A549 (cell line): ENCODE measurements at regions not wholly inside any gene's neighbourhood (a gene's known extent, or its start where the extent isn't known, plus 50 kb on each side); places are given as distances from the start of the nearest gene placed in this dataset.

ENCODE experiments used
- ATAC-seq, 2 experiments: fragments of 200-7000 bp in 1 of 2; fragments of >200 bp in 1 of 2; cut with Nextera tagmentation in 1 of 2; cut with Tn5 transposase in 1 of 2; 3 replicates each; pipeline versions ENCODE4 v1.8.0 to v1.9.1; 2018 to 2020; ENCODE audit warnings: mild to moderate bottlenecking in 1 of 2, moderate library complexity in 1 of 2
- CTCF ChIA-PET: fragments of 300-600 bp; sonication (Branson Sonifier 250); formaldehyde crosslinking; extraction: SDS; loops from one replicate; lab custom pipeline; 2021; ENCODE audit warnings: antibody characterized with exemption, inconsistent platforms; lab: Yijun Ruan, JAX
- POLR2A ChIA-PET: fragments of 350-600 bp; formaldehyde crosslinking; extraction: SDS; loops from one replicate; lab custom pipeline; 2021; ENCODE audit warnings: antibody characterized with exemption, inconsistent platforms; lab: Yijun Ruan, JAX
- DNase-seq, 2 experiments: peaks; one replicate each; pipeline versions ENCODE4 v3.0.0 to v3.0.0-alpha.2; 2011 to 2016; ENCODE audit warnings: low read depth in 1 of 2, low spot score in 1 of 2
- FAIRE-seq: peaks from 2 replicates; lab custom pipeline; 2011; peaks lifted over from hg19 to GRCh38; lab: Jason Lieb, UNC
- H3K27ac ChIP-seq, 2 experiments: fragments of >200 bp; sonication (Bioruptor Twin); formaldehyde crosslinking; 3 replicates each; pipeline ENCODE4 v1.5.1; 2016 to 2017
- H3K4me1 ChIP-seq: fragments of >200 bp; sonication (Bioruptor Twin); formaldehyde crosslinking; 3 replicates; pipeline ENCODE4 v1.6.1; 2016
- H3K4me2 ChIP-seq: fragments of >200 bp; sonication (Bioruptor Twin); formaldehyde crosslinking; 3 replicates; pipeline ENCODE4 v1.6.1; 2016
- H3K4me3 ChIP-seq: fragments of >200 bp; sonication (Bioruptor Twin); formaldehyde crosslinking; 3 replicates; pipeline ENCODE4 v1.5.1; 2016
- H3K9me3 ChIP-seq: fragments of >200 bp; sonication (Bioruptor Twin); formaldehyde crosslinking; 3 replicates; pipeline ENCODE4 v1.6.1; 2016
- ATOH8 ChIP-seq: fragments of 250-450 bp; sonication (Bioruptor Pico); IDR thresholded peaks from 2 replicates; pipeline ENCODE4 v1.5.0; 2020; ENCODE audit warnings: low read depth, mild to moderate bottlenecking, moderate library complexity
- CBX8 ChIP-seq: fragments of 200-600 bp; sonication (generic); IDR thresholded peaks from 2 replicates; pipeline ENCODE4 v1.6.1; 2016
- CEBPB ChIP-seq, 2 experiments: fragments of >200 bp in 1 of 2; sonication (Bioruptor Twin) in 1 of 2; formaldehyde crosslinking in 1 of 2; IDR thresholded peaks; 2 replicates each; pipeline ENCODE4 v1.6.1; 2012 to 2016
- CHD4 ChIP-seq: fragments of 200-600 bp; sonication (generic); IDR thresholded peaks from 2 replicates; pipeline ENCODE4 v1.6.1; 2016; ENCODE audit warnings: antibody characterized with exemption, mild to moderate bottlenecking, borderline replicate concordance
- ESRRA ChIP-seq: fragments of 150-350 bp; IDR thresholded peaks from 2 replicates; pipeline ENCODE4 v1.6.1; 2014; ENCODE audit warnings: mild to moderate bottlenecking, low read length, borderline replicate concordance
- FOSB ChIP-seq: fragments of 250-450 bp; sonication (Bioruptor Pico); IDR thresholded peaks from 2 replicates; pipeline ENCODE4 v1.5.0; 2020; ENCODE audit warnings: mild to moderate bottlenecking, moderate library complexity
- FOSL2 ChIP-seq, 2 experiments: fragments of 450-650 bp in 1 of 2; fragments of >200 bp in 1 of 2; sonication (Bioruptor Twin) in 1 of 2; formaldehyde crosslinking; IDR thresholded peaks; 2 replicates each; pipeline versions ENCODE4 v1.5.0 to v1.6.1; 2016 to 2020; ENCODE audit warnings: mild to moderate bottlenecking in 1 of 2, moderate library complexity in 1 of 2
- HDAC2 ChIP-seq: fragments of 200-600 bp; sonication (generic); IDR thresholded peaks from 2 replicates; pipeline ENCODE4 v1.6.1; 2016
- HES2 ChIP-seq: fragments of >200 bp; sonication (Bioruptor Twin); formaldehyde crosslinking; IDR thresholded peaks from 2 replicates; pipeline ENCODE4 v1.6.1; 2016
- HEYL ChIP-seq: fragments of 250-450 bp; sonication (Bioruptor Pico); IDR thresholded peaks from 2 replicates; pipeline ENCODE4 v1.8.0; 2021; ENCODE audit warnings: mild to moderate bottlenecking, moderate library complexity
- HOXA7 ChIP-seq: fragments of 250-450 bp; sonication (Bioruptor Pico); IDR thresholded peaks from 2 replicates; pipeline ENCODE4 v1.5.0; 2020; ENCODE audit warnings: mild to moderate bottlenecking, moderate library complexity
- HOXB13 ChIP-seq: fragments of 250-450 bp; sonication (Bioruptor Pico); IDR thresholded peaks from 2 replicates; pipeline ENCODE4 v1.5.0; 2020; ENCODE audit warnings: low read depth, mild to moderate bottlenecking, moderate library complexity
- JUN ChIP-seq, 2 experiments: fragments of >200 bp; sonication (Bioruptor Twin); formaldehyde crosslinking; IDR thresholded peaks; 2 replicates in 1 of 2; 3 replicates in 1 of 2; pipeline ENCODE4 v1.6.1; 2016 to 2017
- KDM1A ChIP-seq: fragments of 200-600 bp; sonication (generic); IDR thresholded peaks from 2 replicates; pipeline ENCODE4 v1.6.1; 2016; ENCODE audit warnings: low read depth, mild to moderate bottlenecking
- KDM5A ChIP-seq: fragments of 200-600 bp; sonication (generic); IDR thresholded peaks from 2 replicates; pipeline ENCODE4 v1.6.1; 2016; ENCODE audit warnings: antibody characterized with exemption, mild to moderate bottlenecking
- NFE2L2 ChIP-seq: fragments of 150-350 bp; conservative IDR thresholded peaks from 2 replicates; pipeline ENCODE4 v1.6.1; 2014; ENCODE audit warnings: low read length
- NPAS2 ChIP-seq: fragments of 250-450 bp; sonication (Bioruptor Pico); IDR thresholded peaks from 2 replicates; pipeline ENCODE4 v1.8.0; 2022; ENCODE audit warnings: mild to moderate bottlenecking, moderate library complexity, borderline replicate concordance
- PBX3 ChIP-seq: IDR thresholded peaks from 2 replicates; pipeline ENCODE4 v1.6.1; 2012
- POLR2A ChIP-seq: IDR thresholded peaks from 2 replicates; pipeline ENCODE4 v1.6.1; 2012; ENCODE audit warnings: mild to moderate bottlenecking, low read length
- POLR2AphosphoS2 ChIP-seq: conservative IDR thresholded peaks from 2 replicates; pipeline ENCODE4 v1.6.1; 2012; ENCODE audit warnings: low read length, improper control_type of control experiment, inconsistent platforms
- RAD21 ChIP-seq, 2 experiments: fragments of >200 bp in 1 of 2; sonication (Bioruptor Twin) in 1 of 2; formaldehyde crosslinking in 1 of 2; IDR thresholded peaks in 1 of 2; conservative IDR thresholded peaks in 1 of 2; 2 replicates in 1 of 2; 3 replicates in 1 of 2; pipeline ENCODE4 v1.6.1; 2012 to 2018; ENCODE audit warnings: inconsistent platforms in 1 of 2
- RFX5 ChIP-seq: fragments of 450-650 bp; IDR thresholded peaks from 2 replicates; pipeline ENCODE4 v1.7.1; 2014; ENCODE audit warnings: antibody characterized with exemption, mild to moderate bottlenecking, moderate library complexity
- RNF2 ChIP-seq: fragments of 200-600 bp; sonication (generic); IDR thresholded peaks from 2 replicates; pipeline ENCODE4 v1.6.1; 2016; ENCODE audit warnings: low read depth, mild to moderate bottlenecking, antibody characterized with exemption, moderate library complexity, borderline replicate concordance
- SREBF2 ChIP-seq: fragments of 450-650 bp; IDR thresholded peaks from 2 replicates; pipeline ENCODE4 v1.6.1; 2014; ENCODE audit warnings: mild to moderate bottlenecking, moderate library complexity
- TFCP2L1 ChIP-seq: fragments of 250-450 bp; sonication (Bioruptor Pico); IDR thresholded peaks from 2 replicates; pipeline ENCODE4 v1.5.0; 2021; ENCODE audit warnings: mild to moderate bottlenecking
- TP53 ChIP-seq: fragments of 250-450 bp; sonication (Bioruptor Pico); IDR thresholded peaks from 2 replicates; pipeline ENCODE4 v1.5.0; 2021; ENCODE audit warnings: mild to moderate bottlenecking, moderate library complexity
- ZFP36 ChIP-seq: fragments of 450-650 bp; IDR thresholded peaks from 2 replicates; pipeline ENCODE4 v1.6.1; 2014; ENCODE audit warnings: borderline replicate concordance; ENCODE audit not compliant: partially characterized antibody
- ZSCAN20 ChIP-seq: fragments of 250-450 bp; sonication (Bioruptor Pico); IDR thresholded peaks from 2 replicates; pipeline ENCODE4 v1.8.0; 2022; ENCODE audit warnings: mild to moderate bottlenecking, moderate library complexity
- WGBS: methylation state at CpG from one replicate; pipeline ENCODE4 v1.1.6; 2017; ENCODE audit errors: missing lambda C conversion rate; 5-methylcytosine and 5-hydroxymethylcytosine counted together
- TF ChIP-seq, protein P1 (sequence below): fragments of 450-650 bp; IDR thresholded peaks from 2 replicates; pipeline ENCODE4 v1.6.1; 2014; ENCODE audit warnings: antibody characterized with exemption

- 40% methylated on average over 5 of the region's 5 CpGs for WGBS
- DNase-seq: no peak
- H3K4me1 ChIP-seq: no peaks in the 10 kb centered on the region
- no peak for FAIRE-seq
- POLR2A ChIA-PET: no interaction called here
- no peaks in the 10 kb centered on the region for H3K9me3 ChIP-seq
- CTCF ChIA-PET: interaction anchor here (0.7 to 0.9 kb wide), 2 partner anchors 27 to 1151 kb away, joined by 3 read pairs; no protein-coding TSS in a partner anchor
- H3K27ac ChIP-seq: no peak overlapping the region
- TF ChIP-seq RAD21 (conservative IDR thresholded peaks at IDR 0.05 in 1 of 2, IDR thresholded peaks at IDR 0.05 in 1 of 2) (no peak), CHD4 (no peak), FOSB (no peak), HDAC2 (no peak), HEYL (no peak), JUN (IDR thresholded peaks at IDR 0.05) (no peak), FOSL2 (IDR thresholded peaks at IDR 0.05) (no peak), FOSL2 (CRISPR knock-in tag; IDR thresholded peaks at IDR 0.05) (no peak), ATOH8 (CRISPR knock-in tag) (no peak), RNF2 (no peak), NFE2L2 (no peak), KDM1A (no peak), TP53 (no peak), NPAS2 (CRISPR knock-in tag) (no peak), KDM5A (no peak), CBX8 (no peak)
- TF ChIP-seq, protein P1, sequence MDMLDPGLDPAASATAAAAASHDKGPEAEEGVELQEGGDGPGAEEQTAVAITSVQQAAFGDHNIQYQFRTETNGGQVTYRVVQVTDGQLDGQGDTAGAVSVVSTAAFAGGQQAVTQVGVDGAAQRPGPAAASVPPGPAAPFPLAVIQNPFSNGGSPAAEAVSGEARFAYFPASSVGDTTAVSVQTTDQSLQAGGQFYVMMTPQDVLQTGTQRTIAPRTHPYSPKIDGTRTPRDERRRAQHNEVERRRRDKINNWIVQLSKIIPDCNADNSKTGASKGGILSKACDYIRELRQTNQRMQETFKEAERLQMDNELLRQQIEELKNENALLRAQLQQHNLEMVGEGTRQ: no peak
- H3K4me2 ChIP-seq: no peak overlapping the region
- ATAC-seq: no peak
- H3K4me3 ChIP-seq: no peak overlapping the region
Measured at GRCh38 chr21:38714999-38715398, 90.7 kb upstream of the ETS2 start.

- ChIA-PET POLR2A (no interaction called here), CTCF (interaction anchor here (0.6 to 0.9 kb wide), 3 partner anchors 26 to 488 kb away, joined by 3 to 4 read pairs (median 3); no protein-coding TSS in a partner anchor)
- FAIRE-seq (no peak), ATAC-seq (no peak), DNase-seq (no peak)
- Histone ChIP-seq H3K4me1 (no peaks in the 10 kb centered on the region), H3K4me3 (no peak overlapping the region), H3K27ac (no peak overlapping the region), H3K9me3 (no peaks in the 10 kb centered on the region), H3K4me2 (no peak overlapping the region)
- 37% methylated on average over 2 of the region's 2 CpGs for WGBS
- TF ChIP-seq RFX5: no peak
- no peak for TF ChIP-seq KDM5A
- TF ChIP-seq POLR2A: no peak
Measured at GRCh38 chr21:38716088-38716487, 89.6 kb upstream of the ETS2 start.

- no peak for DNase-seq
- H3K27ac ChIP-seq: no peak overlapping the region
- WGBS: 85% methylated on average over 5 of the region's 5 CpGs
- ATAC-seq: no peak
- FAIRE-seq: no peak
- ChIA-PET POLR2A (no interaction called here), CTCF (interaction anchor here (0.9 kb wide), 1 partner anchor 88 kb away, joined by 3 read pairs; no protein-coding TSS in a partner anchor)
- no peak overlapping the region for H3K4me2 ChIP-seq
- H3K9me3 ChIP-seq: no peaks in the 10 kb centered on the region
- no peaks in the 10 kb centered on the region for H3K4me1 ChIP-seq
- no peak overlapping the region for H3K4me3 ChIP-seq
- no peak for TF ChIP-seq HDAC2
- no peak for TF ChIP-seq TFCP2L1 (CRISPR knock-in tag)
- TF ChIP-seq ATOH8 (CRISPR knock-in tag): no peak
- no peak for TF ChIP-seq HEYL
- no peak for TF ChIP-seq HOXB13 (CRISPR knock-in tag)
- no peak for TF ChIP-seq ZFP36
- no peak for TF ChIP-seq KDM5A
- no peak for TF ChIP-seq HOXA7 (CRISPR knock-in tag)
- TF ChIP-seq PBX3: no peak
- TF ChIP-seq POLR2AphosphoS2: no peak
- TF ChIP-seq SREBF2: no peak
- no peak for TF ChIP-seq CEBPB (IDR thresholded peaks at IDR 0.05)
- TF ChIP-seq FOSL2 (IDR thresholded peaks at IDR 0.05): no peak
- TF ChIP-seq FOSL2 (CRISPR knock-in tag; IDR thresholded peaks at IDR 0.05): no peak
- no peak for TF ChIP-seq CBX8
- TF ChIP-seq ZSCAN20: no peak
- no peak for TF ChIP-seq ESRRA
- TF ChIP-seq HES2: no peak
Measured at GRCh38 chr21:38716942-38717341, 88.8 kb upstream of the ETS2 start.
